ENCODE measurements at regions not wholly inside any gene's neighbourhood (a gene's known extent, or its start where the extent isn't known, plus 50 kb on each side); places are given as distances from the start of the nearest gene placed in this dataset.
"Not testable (repeated sequence)": the region's sequence is repeated elsewhere in the genome, so short reads cannot be mapped to it uniquely, and the experiment has no call there.

- DNase-seq (ENCODE audit: low spot score): no peak
Observed at GRCh38 chr5:147084702-147085101, 150.1 kb upstream of the STK32A start.

DNA sequence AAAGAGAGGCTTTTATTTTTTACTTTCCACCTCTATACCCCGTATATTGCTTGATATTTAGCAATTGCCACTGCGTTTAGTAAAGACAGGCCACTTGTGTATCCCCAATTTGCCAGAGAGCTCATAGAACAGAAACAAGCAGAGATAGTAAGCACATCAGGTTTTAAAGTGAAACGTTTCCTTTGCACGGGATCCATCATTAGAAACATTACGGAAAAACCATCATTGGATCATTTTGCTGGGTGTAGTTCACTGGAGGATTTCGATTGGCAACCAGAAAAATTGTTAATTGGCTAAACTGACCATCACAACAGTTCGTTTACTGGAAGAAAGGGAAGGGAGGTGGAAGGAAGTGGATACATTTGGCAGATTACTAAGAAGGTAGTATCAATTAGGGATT is 149.4 kb upstream of the STK32A start:
- DNase-seq (ENCODE audit: low spot score): no peak

DNA sequence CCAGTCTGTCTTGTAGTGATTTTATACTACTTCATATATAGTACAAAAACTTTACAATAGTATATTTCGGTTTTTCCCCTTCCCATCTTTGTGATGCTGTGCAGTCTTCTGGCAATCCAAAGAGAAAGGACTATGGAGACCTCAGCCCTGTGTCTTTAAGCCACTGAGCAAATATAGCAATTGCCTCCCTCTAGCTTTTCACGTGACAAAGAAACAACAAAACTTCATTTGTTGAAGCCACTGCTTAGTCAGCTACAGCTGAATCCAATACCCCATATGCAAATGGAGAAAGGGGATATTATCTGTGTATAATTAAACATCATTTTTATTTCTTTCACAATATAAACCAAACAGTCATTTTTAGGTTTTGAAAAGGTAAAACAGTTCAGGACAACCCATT is 142.8 kb upstream of the STK32A start:
- no peak for DNase-seq (ENCODE audit: low spot score)

DNA sequence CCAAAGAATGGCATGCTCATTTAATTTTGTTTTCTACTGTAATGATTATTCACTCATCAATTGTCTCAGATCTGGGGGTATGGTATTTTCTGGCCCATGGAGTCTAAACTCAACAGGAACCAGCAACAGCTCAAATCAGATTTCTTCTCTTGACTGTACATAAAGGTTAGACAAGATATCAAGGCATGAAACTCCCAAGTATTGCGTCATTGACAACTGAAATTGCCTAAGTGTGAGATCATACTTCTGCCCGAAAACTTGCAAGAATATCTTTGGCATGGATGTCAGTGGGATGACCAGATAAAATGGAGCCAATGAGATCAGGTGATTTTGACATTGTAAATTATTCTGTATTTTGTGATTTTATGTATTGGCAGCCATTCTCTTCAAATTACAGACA is 141.7 kb upstream of the STK32A start:
- DNase-seq (ENCODE audit: low spot score): no peak

GRCh38 chr5:147095740-147096139 is 139.1 kb upstream of the STK32A start:
- no peak for DNase-seq (ENCODE audit: low spot score)

- peak; percentile 30 for DNase-seq (ENCODE audit: low spot score)
Observed at GRCh38 chr5:147098233-147098790, 136.5 kb upstream of the STK32A start.

- peak; percentile 6 for DNase-seq (ENCODE audit: low spot score)
Observed at GRCh38 chr5:147101659-147102369, 133.0 kb upstream of the STK32A start.

GRCh38 chr5:147112899-147113298 is 121.9 kb upstream of the STK32A start:
- DNase-seq (ENCODE audit: low spot score): no peak

DNA sequence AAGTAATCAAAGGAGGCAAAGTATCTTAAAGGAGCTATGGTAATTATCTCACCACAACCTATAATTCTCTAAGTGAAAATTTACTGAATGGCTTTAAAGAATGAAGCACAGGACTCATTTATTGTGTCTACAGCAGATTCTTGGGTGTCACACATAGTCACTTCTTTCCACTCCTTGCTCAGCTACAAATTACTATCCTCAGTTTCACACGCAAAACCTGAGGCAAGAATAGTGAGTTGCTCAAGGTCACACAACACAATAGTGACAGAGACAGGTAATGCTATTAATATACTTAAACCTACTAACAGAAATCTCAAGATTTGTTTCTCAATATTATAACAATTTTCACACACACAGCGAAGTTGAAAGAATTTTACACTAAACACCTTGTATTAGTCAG is 120.9 kb upstream of the STK32A start:
- DNase-seq (ENCODE audit: low spot score): no peak

DNA sequence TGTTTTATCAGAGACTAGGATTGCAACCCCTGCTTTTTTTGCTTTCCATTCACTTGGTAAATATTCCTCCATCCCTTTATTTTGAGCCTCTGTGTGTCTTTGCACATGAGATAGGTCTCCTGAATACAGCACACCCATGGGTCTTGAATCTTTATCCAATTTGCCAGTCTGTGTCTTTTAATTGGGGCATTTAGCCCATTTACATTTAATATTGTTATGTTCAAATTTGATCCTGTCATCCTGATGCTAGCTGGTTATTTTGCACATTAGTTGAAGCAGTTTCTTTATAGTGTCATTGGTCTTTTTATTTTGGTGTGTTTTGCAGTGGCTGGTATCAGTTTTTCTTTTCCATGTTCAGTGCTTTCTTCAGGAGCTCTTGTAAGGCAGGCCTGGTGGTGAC is 95.1 kb upstream of the STK32A start:
- not testable (repeated sequence) for DNase-seq (ENCODE audit: low spot score)

GRCh38 chr5:147140558-147140957 is 94.3 kb upstream of the STK32A start:
- DNase-seq (ENCODE audit: low spot score): no peak

GRCh38 chr5:147141580-147141979 is 93.2 kb upstream of the STK32A start:
- not testable (repeated sequence) for DNase-seq (ENCODE audit: low spot score)

- DNase-seq (ENCODE audit: low spot score): no peak
Observed at GRCh38 chr5:147143215-147143614, 91.6 kb upstream of the STK32A start.

- DNase-seq (ENCODE audit: low spot score): no peak
Observed at GRCh38 chr5:147145328-147145727, 89.5 kb upstream of the STK32A start.

- DNase-seq (ENCODE audit: low spot score): no peak
Observed at GRCh38 chr5:147148715-147149114, 86.1 kb upstream of the STK32A start.

- no peak for DNase-seq (ENCODE audit: low spot score)
Observed at GRCh38 chr5:147152086-147152485, 82.7 kb upstream of the STK32A start.

GRCh38 chr5:147154809-147155208 is 80.0 kb upstream of the STK32A start:
- DNase-seq (ENCODE audit: low spot score): no peak

GRCh38 chr5:147156012-147156411 is 78.8 kb upstream of the STK32A start:
- DNase-seq (ENCODE audit: low spot score): no peak

GRCh38 chr5:147160902-147161700 is 73.7 kb upstream of the STK32A start:
- no peak for DNase-seq (ENCODE audit: low spot score)

- DNase-seq (ENCODE audit: low spot score): no peak
Observed at GRCh38 chr5:147162740-147163139, 72.1 kb upstream of the STK32A start.

GRCh38 chr5:147167529-147167928 is 67.3 kb upstream of the STK32A start:
- DNase-seq (ENCODE audit: low spot score): no peak

GRCh38 chr5:147168578-147169327 is 66.1 kb upstream of the STK32A start:
- peak; percentile 23 for DNase-seq (ENCODE audit: low spot score)
